Activated CD4-positive, alpha-beta T cell treated with anti-CD3 and anti-CD28 coated beads, Interleukin-10, Interleukin-2, amounts not matched to agents 100 ng/mL and 50 ng/mL, durations not matched to agents 16 hours and 8 hours (primary cell): ENCODE measurements at regions not wholly inside any gene's neighbourhood (a gene's known extent, or its start where the extent isn't known, plus 50 kb on each side); places are given as distances from the start of the nearest gene placed in this dataset.

Experiments used
- DNase-seq: peaks from one replicate; pipeline ENCODE4 v3.0.0-alpha.2; 2020

DNA sequence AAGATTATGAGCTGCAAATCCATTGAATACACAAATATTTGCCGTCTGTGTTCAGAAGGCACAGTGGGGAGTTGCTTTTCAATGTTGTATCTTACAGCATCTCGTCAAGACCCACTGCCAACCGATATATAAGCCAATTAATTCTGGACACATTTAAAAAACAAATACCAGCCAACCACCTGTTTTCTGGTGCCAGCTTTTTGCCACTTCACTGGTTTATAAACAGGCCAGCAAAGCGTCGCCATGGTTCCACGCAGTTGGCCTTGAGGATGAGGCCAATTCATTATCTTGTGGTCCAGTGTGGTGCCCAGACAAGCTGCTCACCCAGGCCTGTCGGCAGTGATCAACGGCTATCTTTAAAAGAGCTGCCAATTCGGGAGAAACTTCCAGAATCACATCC, 321.0 kb downstream of the TCERG1L start:
- DNase-seq = no peak

GRCh38 chr10:130992802-130993523, 318.6 kb downstream of the TCERG1L start:
- DNase-seq = no peak

GRCh38 chr10:130993612-130994011, 317.9 kb downstream of the TCERG1L start:
- no peak for DNase-seq

DNA sequence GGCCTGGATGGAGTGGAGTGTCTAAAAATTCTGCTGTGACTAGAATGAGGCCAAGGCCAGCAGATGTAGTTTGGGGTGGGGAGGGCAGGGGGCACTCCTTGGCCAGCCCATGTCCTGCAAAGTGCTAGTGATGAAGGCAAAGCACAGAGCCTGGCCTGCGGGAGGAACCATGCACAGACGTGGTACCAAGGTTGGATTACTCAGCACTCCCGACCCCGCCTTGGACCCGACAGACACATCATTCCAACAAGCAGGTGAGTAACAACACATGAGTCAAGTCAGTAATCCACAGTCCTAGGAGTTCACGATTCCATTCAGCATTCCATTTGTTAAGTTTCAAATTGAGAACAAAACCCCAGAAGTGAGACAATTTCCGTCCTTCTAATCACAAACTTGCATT, 317.3 kb downstream of the TCERG1L start:
- DNase-seq = no peak

GRCh38 chr10:130994845-130995244, 316.7 kb downstream of the TCERG1L start:
- no peak for DNase-seq

DNA sequence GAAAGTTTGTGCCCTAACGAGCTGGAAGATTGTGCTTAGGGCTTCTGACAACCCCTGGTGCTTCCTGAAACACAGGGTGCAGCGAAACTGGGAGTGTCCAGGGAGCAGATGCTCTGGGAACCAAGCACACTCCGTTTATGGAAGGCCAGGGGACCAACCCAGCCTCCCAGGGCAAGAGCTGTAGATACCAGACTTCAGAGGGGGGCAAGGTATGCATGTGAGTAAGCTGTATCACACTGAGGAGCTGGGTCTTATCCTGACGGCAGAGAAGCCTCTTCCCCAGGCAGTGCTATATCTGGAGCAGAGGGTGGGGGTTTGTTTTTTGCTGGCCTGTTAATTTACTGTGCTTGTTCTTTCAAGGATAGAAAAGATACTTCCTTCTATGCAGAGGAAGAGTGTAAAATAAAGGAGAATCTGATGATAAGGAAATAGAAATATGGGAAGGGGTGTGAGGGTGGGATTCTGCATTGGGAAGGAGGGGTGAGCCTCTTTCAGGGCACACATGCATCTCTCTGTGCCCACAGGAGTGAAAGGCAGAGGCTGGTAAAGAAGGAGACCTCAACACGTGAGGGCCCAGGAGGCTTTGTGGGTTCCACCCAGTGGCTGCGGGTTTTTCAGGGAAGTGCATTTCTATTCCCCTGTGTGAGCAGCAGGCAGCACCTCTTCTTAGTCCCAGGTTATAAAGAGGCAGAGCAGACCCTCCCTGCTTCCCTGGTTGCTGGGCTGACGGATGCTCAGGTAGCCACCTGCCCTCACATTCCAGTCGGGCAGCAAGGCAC, 314.1 kb downstream of the TCERG1L start:
- no peak for DNase-seq

- DNase-seq = no peak
These were observed 313.5 kb downstream of the TCERG1L start for GRCh38 chr10:130998046-130998435.

GRCh38 chr10:130998642-130999041, 312.9 kb downstream of the TCERG1L start:
- DNase-seq = no peak

DNA sequence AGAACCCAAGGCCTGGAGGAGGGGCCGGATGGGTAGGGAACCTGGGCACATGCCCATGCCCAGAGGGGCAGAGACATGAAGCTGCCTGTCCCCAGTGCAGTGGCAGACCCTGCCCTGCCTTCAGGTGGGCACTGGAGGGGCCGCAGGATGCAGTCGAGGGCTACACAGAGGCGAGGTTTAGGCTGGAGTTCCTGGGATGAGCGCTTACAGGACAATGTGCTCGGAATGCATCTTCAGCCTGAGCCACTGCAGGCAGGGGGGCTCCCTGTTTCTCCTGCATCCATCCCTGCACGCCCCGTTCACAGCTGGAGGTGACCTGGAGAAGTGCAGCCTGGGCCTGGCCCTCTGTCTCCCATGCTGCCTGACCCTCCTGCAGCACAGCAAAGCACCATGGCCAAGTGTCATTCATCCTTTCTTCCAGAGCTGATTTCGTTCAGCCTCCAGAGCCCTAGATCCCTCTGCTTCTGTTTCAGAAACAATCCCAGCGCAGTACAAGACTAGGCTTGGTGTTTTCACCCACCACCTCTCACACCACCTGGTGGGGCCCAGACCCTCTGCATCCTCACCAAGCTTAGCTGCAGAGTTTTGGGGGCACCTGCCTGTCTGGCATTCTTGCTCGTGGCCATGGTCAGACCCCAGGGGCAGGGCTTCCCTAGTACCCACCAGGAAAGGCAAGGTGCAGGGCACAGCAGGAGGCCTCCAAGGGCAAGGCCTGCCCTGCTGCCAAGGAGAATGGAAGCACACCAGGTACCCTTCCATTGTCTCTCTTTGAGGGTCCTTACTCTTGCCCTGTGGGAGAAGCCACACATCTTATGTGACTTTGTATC, 311.9 kb downstream of the TCERG1L start:
- DNase-seq = no peak

- no peak for DNase-seq
These were observed 311.3 kb downstream of the TCERG1L start for GRCh38 chr10:131000244-131000643.

- no peak for DNase-seq
These were observed 310.8 kb downstream of the TCERG1L start for GRCh38 chr10:131000743-131001142.

DNA sequence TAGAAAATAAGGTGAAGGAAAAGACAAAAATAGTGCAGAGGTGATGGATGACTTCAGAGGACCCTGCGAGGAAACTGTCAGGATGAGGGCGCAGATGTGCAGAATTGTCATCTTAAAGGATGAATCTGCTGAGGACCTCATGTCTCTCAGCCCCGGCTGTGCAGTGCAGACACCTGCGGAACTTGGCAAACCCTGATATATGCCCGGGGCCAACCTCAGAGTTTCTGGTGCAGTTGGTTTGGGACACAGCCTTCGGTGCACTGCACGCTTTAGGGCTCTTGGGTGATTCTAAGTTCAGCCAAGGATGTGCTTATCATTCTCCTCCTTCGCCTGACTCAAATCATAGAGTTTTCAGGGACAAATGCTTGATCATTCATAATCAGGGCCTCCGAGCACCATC, 310.1 kb downstream of the TCERG1L start:
- DNase-seq = no peak

- DNase-seq = no peak
These were observed 309.3 kb downstream of the TCERG1L start for GRCh38 chr10:131002031-131002861.

DNA sequence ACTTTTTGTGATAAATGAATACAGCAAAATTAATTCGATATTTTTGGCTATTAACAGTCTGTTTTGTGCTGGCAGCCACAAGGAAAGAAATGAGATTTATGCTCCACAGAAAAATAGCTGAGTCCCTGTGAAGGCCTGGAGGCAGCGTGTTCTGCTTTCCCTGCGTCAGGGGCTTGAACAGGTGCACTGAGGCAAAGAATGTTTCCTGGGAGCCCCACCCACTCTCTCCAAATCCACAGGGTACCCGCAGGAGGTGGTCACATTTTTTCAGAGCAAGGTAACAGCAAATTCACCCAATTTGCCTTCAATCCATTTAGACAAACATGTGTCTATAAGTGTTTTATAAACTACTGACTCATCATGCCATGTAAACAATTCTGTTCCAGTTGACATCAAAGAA, 308.1 kb downstream of the TCERG1L start:
- no peak for DNase-seq

DNA sequence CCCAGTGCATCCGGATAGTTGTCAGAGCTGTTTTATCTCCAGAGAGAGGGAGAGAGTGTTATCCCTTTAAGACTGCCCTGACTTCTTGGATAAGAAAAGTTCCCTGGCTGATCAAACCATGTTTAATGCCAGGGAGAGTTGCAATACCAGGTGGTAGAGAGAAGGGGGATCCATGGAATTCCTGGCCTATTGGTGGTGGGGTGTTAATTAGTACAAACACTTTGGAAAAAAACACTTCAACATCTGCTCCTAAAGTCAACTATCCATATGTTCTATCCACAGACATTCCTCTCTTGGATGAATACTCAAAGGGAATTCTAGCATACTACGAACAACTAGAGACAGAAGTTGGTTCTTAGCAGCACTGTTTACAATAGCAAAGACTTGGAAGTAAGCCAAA, 307.2 kb downstream of the TCERG1L start:
- DNase-seq = no peak

GRCh38 chr10:131006458-131007256, 304.9 kb downstream of the TCERG1L start:
- no peak for DNase-seq

DNA sequence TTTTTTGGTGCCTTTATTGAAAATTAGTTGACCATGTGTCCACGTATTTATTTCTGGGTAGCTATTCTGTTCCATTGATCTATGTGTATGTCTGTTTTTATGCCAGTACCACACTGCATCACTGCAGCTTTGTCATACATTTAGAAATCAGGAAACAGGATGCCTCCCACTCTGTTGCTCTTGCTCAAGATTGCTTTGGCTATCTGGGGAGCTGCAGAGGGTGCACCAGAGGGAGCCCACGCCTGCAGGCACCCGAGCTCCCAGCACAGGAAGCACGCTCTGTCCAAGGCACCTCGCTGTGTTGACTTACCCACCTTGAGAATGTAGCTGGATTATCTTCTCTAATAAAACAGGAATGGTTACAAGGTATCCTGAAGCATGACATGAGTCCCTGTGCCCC, 301.7 kb downstream of the TCERG1L start:
- DNase-seq = no peak

GRCh38 chr10:131010965-131011575, 300.5 kb downstream of the TCERG1L start:
- DNase-seq = no peak

DNA sequence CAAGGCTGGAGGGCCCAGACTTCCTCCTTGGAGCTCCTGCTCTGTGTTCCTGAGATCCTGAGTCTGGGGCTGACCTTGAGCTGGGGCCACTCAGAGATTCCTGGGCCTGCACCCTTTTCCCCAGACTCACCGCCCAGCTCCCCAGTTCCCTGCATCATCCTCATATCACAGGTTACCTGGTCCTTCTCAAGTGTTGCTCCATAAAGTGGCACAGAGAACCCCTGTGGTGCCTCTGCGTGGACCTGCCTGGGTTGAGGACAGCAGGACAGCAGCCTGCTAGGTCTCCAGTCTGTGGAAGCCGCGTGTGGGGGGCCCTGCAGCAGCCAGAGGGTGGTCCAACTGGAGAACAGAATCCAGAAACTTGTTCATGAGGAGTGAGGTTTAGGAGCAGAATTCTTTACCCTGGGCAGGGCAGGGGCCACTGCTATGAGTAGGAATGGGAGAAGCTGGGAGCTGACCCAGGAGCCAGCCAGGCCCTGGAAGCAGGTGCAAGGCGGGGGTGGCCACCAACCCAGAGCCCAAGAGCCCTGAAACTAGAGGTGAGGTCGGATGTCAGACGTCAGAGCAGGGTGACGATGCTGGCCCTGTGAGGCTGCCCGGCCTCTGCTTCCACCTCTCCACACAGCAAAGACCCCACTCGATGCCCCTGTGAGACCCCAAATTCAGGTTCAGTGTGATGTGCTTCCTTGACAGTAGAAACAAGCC, 299.4 kb downstream of the TCERG1L start:
- DNase-seq = no peak

DNA sequence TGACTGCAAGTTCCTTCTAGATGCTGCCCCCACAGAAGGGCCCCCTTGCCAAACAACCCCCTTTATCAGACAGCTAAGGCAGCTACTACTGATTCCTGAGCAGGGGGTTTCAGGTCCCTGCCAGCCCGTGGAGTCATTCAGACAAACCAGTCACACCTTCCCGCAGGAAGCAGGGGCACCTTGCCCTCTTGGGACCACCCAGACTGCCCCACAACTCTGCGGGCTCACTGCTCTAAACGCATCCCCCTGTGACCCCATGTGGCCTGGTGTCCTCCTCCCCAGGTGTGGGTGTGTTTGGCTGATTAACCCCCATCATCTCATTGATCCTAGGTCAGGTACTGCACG, 298.9 kb downstream of the TCERG1L start:
- no peak for DNase-seq
